Naive B cell (primary cell): ENCODE measurements at regions not wholly inside any gene's neighbourhood (a gene's known extent, or its start where the extent isn't known, plus 50 kb on each side); places are given as distances from the start of the nearest gene placed in this dataset.
"Not testable (repeated sequence)": the region's sequence is repeated elsewhere in the genome, so short reads cannot be mapped to it uniquely, and the experiment has no call there.

Source experiments
- ATAC-seq, 2 donors: fragments of 150-1000 bp; cut with Tn5 transposase; 2 replicates each; pipeline ENCODE4 v1.10.0; 2021; ENCODE audit warnings: low read depth in 2 of 2, mild to moderate bottlenecking in 2 of 2, moderate library complexity in 2 of 2
- DNase-seq: peaks from one replicate; pipeline ENCODE4 v3.0.0; 2022
- H3K27ac Mint-ChIP-seq, 6 donors: one replicate each; pipeline ENCODE4 v1.8.0; 2020 to 2022; ENCODE audit warnings: mild to moderate bottlenecking in 6 of 6, mixed read lengths in 6 of 6, moderate library complexity in 5 of 6, inconsistent platforms in 2 of 6
- H3K27me3 Mint-ChIP-seq, 3 donors: one replicate each; pipeline ENCODE4 v1.8.0; 2021 to 2022; ENCODE audit warnings: mixed read lengths in 3 of 3, mild to moderate bottlenecking in 1 of 3
- H3K36me3 Mint-ChIP-seq, 2 donors: one replicate each; pipeline ENCODE4 v1.8.0; 2020 to 2022; ENCODE audit warnings: mixed read lengths in 2 of 2, inconsistent platforms in 1 of 2, mild to moderate bottlenecking in 1 of 2
- H3K4me1 Mint-ChIP-seq, 3 donors: one replicate each; pipeline ENCODE4 v1.8.0; 2020 to 2022; ENCODE audit warnings: mixed read lengths in 3 of 3, inconsistent platforms in 1 of 3, mild to moderate bottlenecking in 1 of 3, moderate library complexity in 1 of 3
- H3K4me3 Mint-ChIP-seq, 8 donors: one replicate each; pipeline ENCODE4 v1.8.0; 2020 to 2022; ENCODE audit warnings: mild to moderate bottlenecking in 8 of 8, mixed read lengths in 8 of 8, moderate library complexity in 8 of 8, inconsistent platforms in 2 of 8
- H3K9me3 Mint-ChIP-seq, 7 donors: one replicate each; pipeline ENCODE4 v1.8.0; 2020 to 2022; ENCODE audit warnings: mixed read lengths in 7 of 7, mild to moderate bottlenecking in 5 of 7, inconsistent platforms in 2 of 7, moderate library complexity in 1 of 7

GRCh38 chr1:239112101-239112935, 274.1 kb upstream of the CHRM3 start:
- ATAC-seq (no peak), DNase-seq (no peak)
- no peaks in the 10 kb centered on the region for H3K27me3 Mint-ChIP-seq
- no peak overlapping the region for H3K27ac Mint-ChIP-seq
- H3K36me3 Mint-ChIP-seq, result no peaks in the 10 kb centered on the region
- H3K4me1 Mint-ChIP-seq, result no peaks in the 10 kb centered on the region
- H3K9me3 Mint-ChIP-seq, result peaks cover 0 to 4% (median 2%) of the 10 kb centered on the region in 7 donors
- no peak overlapping the region for H3K4me3 Mint-ChIP-seq

- H3K27ac Mint-ChIP-seq, result no peak overlapping the region
- H3K36me3 Mint-ChIP-seq, result no peaks in the 10 kb centered on the region
- peaks cover 0 to 14% (median 4%) of the 10 kb centered on the region in 7 donors for H3K9me3 Mint-ChIP-seq
- DNase-seq (no peak), ATAC-seq (no peak)
- H3K27me3 Mint-ChIP-seq, result no peaks in the 10 kb centered on the region
- H3K4me3 Mint-ChIP-seq, result no peak overlapping the region
- H3K4me1 Mint-ChIP-seq, result no peaks in the 10 kb centered on the region
Observed at GRCh38 chr1:239107676-239108075, 278.7 kb upstream of the CHRM3 start.

GRCh38 chr1:239106689-239107088, 279.7 kb upstream of the CHRM3 start:
- not testable (repeated sequence) for ATAC-seq, H3K36me3 Mint-ChIP-seq, H3K27ac Mint-ChIP-seq, H3K27me3 Mint-ChIP-seq, DNase-seq, H3K4me1 Mint-ChIP-seq
- peaks cover 0 to 22% (median 4%) of the 10 kb centered on the region in 7 donors for H3K9me3 Mint-ChIP-seq
- H3K4me3 Mint-ChIP-seq, result peak overlapping the region in 1 of 8 donors; percentile 64

- H3K36me3 Mint-ChIP-seq, result no peaks in the 10 kb centered on the region
- H3K27ac Mint-ChIP-seq, result no peak overlapping the region
- H3K4me3 Mint-ChIP-seq, result no peak overlapping the region
- DNase-seq (no peak), ATAC-seq (no peak)
- H3K4me1 Mint-ChIP-seq, result no peaks in the 10 kb centered on the region
- H3K27me3 Mint-ChIP-seq, result no peaks in the 10 kb centered on the region
- H3K9me3 Mint-ChIP-seq, result peaks cover 0 to 13% (median 0%) of the 10 kb centered on the region in 7 donors
Observed at GRCh38 chr1:239098400-239099037, 287.8 kb upstream of the CHRM3 start.

- Mint-ChIP-seq H3K27ac (no peak overlapping the region), H3K4me1 (no peaks in the 10 kb centered on the region), H3K9me3 (no peaks in the 10 kb centered on the region), H3K27me3 (no peaks in the 10 kb centered on the region), H3K4me3 (no peak overlapping the region), H3K36me3 (no peaks in the 10 kb centered on the region)
- ATAC-seq (no peak), DNase-seq (no peak)
Observed at GRCh38 chr1:239091537-239091936, 294.8 kb upstream of the CHRM3 start.

GRCh38 chr1:239084459-239085080, 301.8 kb upstream of the CHRM3 start:
- H3K9me3 Mint-ChIP-seq, result peaks cover 4 to 17% (median 8%) of the 10 kb centered on the region in 7 donors
- no peak overlapping the region for H3K4me3 Mint-ChIP-seq
- no peaks in the 10 kb centered on the region for H3K4me1 Mint-ChIP-seq
- H3K36me3 Mint-ChIP-seq, result peaks cover 0 to 5% of the 10 kb centered on the region in 2 donors
- ATAC-seq (no peak), DNase-seq (no peak)
- H3K27me3 Mint-ChIP-seq, result no peaks in the 10 kb centered on the region
- H3K27ac Mint-ChIP-seq, result no peak overlapping the region

- not testable (repeated sequence) for H3K4me3 Mint-ChIP-seq, H3K36me3 Mint-ChIP-seq, H3K27me3 Mint-ChIP-seq, ATAC-seq, H3K4me1 Mint-ChIP-seq, H3K27ac Mint-ChIP-seq, DNase-seq
- peaks cover 4 to 26% (median 11%) of the 10 kb centered on the region in 7 donors for H3K9me3 Mint-ChIP-seq
Observed at GRCh38 chr1:239081947-239082346, 304.4 kb upstream of the CHRM3 start.

GRCh38 chr1:239067480-239067879, 318.9 kb upstream of the CHRM3 start:
- Mint-ChIP-seq H3K27me3 (no peaks in the 10 kb centered on the region), H3K4me3 (no peak overlapping the region), H3K4me1 (no peaks in the 10 kb centered on the region), H3K9me3 (peaks cover 0 to 5% (median 0%) of the 10 kb centered on the region in 7 donors), H3K36me3 (no peaks in the 10 kb centered on the region), H3K27ac (no peak overlapping the region)
- DNase-seq (no peak), ATAC-seq (no peak)

GRCh38 chr1:239067058-239067457, 319.3 kb upstream of the CHRM3 start:
- Mint-ChIP-seq H3K27ac (no peak overlapping the region), H3K4me1 (no peaks in the 10 kb centered on the region), H3K36me3 (no peaks in the 10 kb centered on the region), H3K9me3 (peaks cover 0 to 5% (median 0%) of the 10 kb centered on the region in 7 donors), H3K4me3 (no peak overlapping the region), H3K27me3 (no peaks in the 10 kb centered on the region)
- ATAC-seq, result no peak
- DNase-seq, result no peak

- ATAC-seq, result no peak
- no peak for DNase-seq
- H3K27me3 Mint-ChIP-seq, result no peaks in the 10 kb centered on the region
- peak overlapping the region in 1 of 6 donors; percentile 42 for H3K27ac Mint-ChIP-seq
- no peaks in the 10 kb centered on the region for H3K4me1 Mint-ChIP-seq
- H3K4me3 Mint-ChIP-seq, result no peak overlapping the region
- peaks cover 0 to 7% (median 3%) of the 10 kb centered on the region in 7 donors for H3K9me3 Mint-ChIP-seq
- no peaks in the 10 kb centered on the region for H3K36me3 Mint-ChIP-seq
Observed at GRCh38 chr1:239061770-239062169, 324.6 kb upstream of the CHRM3 start.

GRCh38 chr1:239058190-239058589, 328.2 kb upstream of the CHRM3 start:
- H3K4me1 Mint-ChIP-seq, result no peaks in the 10 kb centered on the region
- H3K9me3 Mint-ChIP-seq, result peaks cover 1 to 19% (median 7%) of the 10 kb centered on the region in 7 donors
- no peak for DNase-seq
- H3K27me3 Mint-ChIP-seq, result no peaks in the 10 kb centered on the region
- no peaks in the 10 kb centered on the region for H3K36me3 Mint-ChIP-seq
- H3K27ac Mint-ChIP-seq, result no peak overlapping the region
- no peak overlapping the region for H3K4me3 Mint-ChIP-seq
- no peak for ATAC-seq

GRCh38 chr1:239056940-239057339, 329.4 kb upstream of the CHRM3 start:
- peak overlapping the region in 1 of 6 donors; percentile 64 for H3K27ac Mint-ChIP-seq
- no peak for ATAC-seq
- H3K4me1 Mint-ChIP-seq, result no peaks in the 10 kb centered on the region
- DNase-seq, result no peak
- H3K9me3 Mint-ChIP-seq, result peaks cover 1 to 19% (median 7%) of the 10 kb centered on the region in 7 donors
- H3K4me3 Mint-ChIP-seq, result no peak overlapping the region
- no peaks in the 10 kb centered on the region for H3K36me3 Mint-ChIP-seq
- H3K27me3 Mint-ChIP-seq, result no peaks in the 10 kb centered on the region

GRCh38 chr1:239053279-239053678, 333.1 kb upstream of the CHRM3 start:
- ATAC-seq, result no peak
- no peak for DNase-seq
- Mint-ChIP-seq H3K4me1 (no peaks in the 10 kb centered on the region), H3K27ac (no peak overlapping the region), H3K36me3 (no peaks in the 10 kb centered on the region), H3K9me3 (peaks cover 2 to 15% (median 8%) of the 10 kb centered on the region in 7 donors), H3K4me3 (no peak overlapping the region), H3K27me3 (no peaks in the 10 kb centered on the region)

- DNase-seq, result no peak
- Mint-ChIP-seq H3K27me3 (no peaks in the 10 kb centered on the region), H3K4me1 (no peaks in the 10 kb centered on the region), H3K9me3 (peaks cover 0 to 6% (median 3%) of the 10 kb centered on the region in 7 donors), H3K4me3 (no peak overlapping the region), H3K27ac (no peak overlapping the region), H3K36me3 (no peaks in the 10 kb centered on the region)
- no peak for ATAC-seq
Observed at GRCh38 chr1:239049571-239049970, 336.8 kb upstream of the CHRM3 start.
